WTC11 (cell line): ENCODE measurements at regions not wholly inside any gene's neighbourhood (a gene's known extent, or its start where the extent isn't known, plus 50 kb on each side); places are given as distances from the start of the nearest gene placed in this dataset.
A peak's percentile ranks its signal among the peaks of the same experiment; 100 is the strongest.
"Not testable (repeated sequence)": the region's sequence is repeated elsewhere in the genome, so short reads cannot be mapped to it uniquely, and the experiment has no call there.

Experiments used
- ATAC-seq: fragments of 200-7000 bp; cut with Tn5 transposase; 2 replicates; pipeline ENCODE4 v1.10.0; 2021; ENCODE audit warnings: mild to moderate bottlenecking, moderate library complexity
- CTCF ChIA-PET: fragments of 300-600 bp; sonication (Branson Sonifier 250); formaldehyde crosslinking; loops from one replicate; lab custom pipeline; 2021; ENCODE audit warnings: antibody characterized with exemption; lab: Charles Lee
- POLR2A ChIA-PET: fragments of 350-600 bp; sonication (Branson Sonifier 250); formaldehyde crosslinking; loops from one replicate; lab custom pipeline; 2021; ENCODE audit warnings: antibody characterized with exemption; lab: Charles Lee
- DNase-seq: peaks from one replicate; pipeline ENCODE4 v3.0.0; 2021; ENCODE audit warnings: low spot score
- H3K27ac Mint-ChIP-seq: 2 replicates; pipeline ENCODE4 v1.8.0; 2021; ENCODE audit warnings: mixed read lengths
- H3K27me3 Mint-ChIP-seq: 2 replicates; pipeline ENCODE4 v1.8.0; 2021; ENCODE audit warnings: low read depth, mild to moderate bottlenecking, moderate library complexity, mixed read lengths
- H3K36me3 Mint-ChIP-seq: 2 replicates; pipeline ENCODE4 v1.8.0; 2021; ENCODE audit warnings: mixed read lengths
- H3K4me1 Mint-ChIP-seq: 2 replicates; pipeline ENCODE4 v1.8.0; 2022; ENCODE audit warnings: mixed read lengths
- H3K4me3 Mint-ChIP-seq: 2 replicates; pipeline ENCODE4 v1.8.0; 2021; ENCODE audit warnings: mild to moderate bottlenecking, moderate library complexity, mixed read lengths
- H3K9me3 Mint-ChIP-seq: 2 replicates; pipeline ENCODE4 v1.8.0; 2021; ENCODE audit warnings: mixed read lengths
- CREB1 ChIP-seq: sonication (generic); formaldehyde crosslinking; IDR thresholded peaks from 2 replicates; pipeline ENCODE4 v1.8.0; 2023; ENCODE audit warnings: mild to moderate bottlenecking, missing genetic modification reagents
- EMX1 ChIP-seq: fragments of 250-450 bp; sonication (Bioruptor Pico); IDR thresholded peaks from 2 replicates; pipeline ENCODE4 v1.8.0; 2021; ENCODE audit warnings: mild to moderate bottlenecking
- ESRRA ChIP-seq: sonication (generic); formaldehyde crosslinking; IDR thresholded peaks from 2 replicates; pipeline ENCODE4 v1.8.1; 2022; ENCODE audit warnings: mild to moderate bottlenecking, missing genetic modification reagents, borderline replicate concordance
- ETV6 ChIP-seq: sonication (generic); formaldehyde crosslinking; IDR thresholded peaks from 2 replicates; pipeline ENCODE4 v1.8.1; 2022; ENCODE audit warnings: mild to moderate bottlenecking, missing genetic modification reagents
- FOXJ3 ChIP-seq: sonication (generic); formaldehyde crosslinking; IDR thresholded peaks from 2 replicates; pipeline ENCODE4 v1.9.0; 2021; ENCODE audit warnings: missing genetic modification reagents, mild to moderate bottlenecking, borderline replicate concordance
- GABPB1 ChIP-seq: sonication (generic); formaldehyde crosslinking; IDR thresholded peaks from 2 replicates; pipeline ENCODE4 v1.8.1; 2023; ENCODE audit warnings: mild to moderate bottlenecking, missing genetic modification reagents
- HMGA2 ChIP-seq: fragments of 250-450 bp; sonication (Bioruptor Pico); IDR thresholded peaks from 2 replicates; pipeline ENCODE4 v1.4.0; 2021; ENCODE audit warnings: mild to moderate bottlenecking, moderate library complexity
- NFYB ChIP-seq: sonication (generic); formaldehyde crosslinking; conservative IDR thresholded peaks from 2 replicates; pipeline ENCODE4 v1.8.0; 2022; ENCODE audit warnings: low read depth, missing genetic modification reagents
- SMAD4 ChIP-seq: sonication (generic); formaldehyde crosslinking; IDR thresholded peaks from 2 replicates; pipeline ENCODE4 v1.8.0; 2022; ENCODE audit warnings: mild to moderate bottlenecking, missing genetic modification reagents
- SP1 ChIP-seq: sonication (generic); formaldehyde crosslinking; conservative IDR thresholded peaks from 2 replicates; pipeline ENCODE4 v1.8.1; 2022; ENCODE audit warnings: missing genetic modification reagents
- TP53 ChIP-seq: sonication (generic); formaldehyde crosslinking; IDR thresholded peaks from 2 replicates; pipeline ENCODE4 v1.8.1; 2023; ENCODE audit warnings: mild to moderate bottlenecking, missing genetic modification reagents
- ZNF232 ChIP-seq: sonication (generic); formaldehyde crosslinking; IDR thresholded peaks from 2 replicates; pipeline ENCODE4 v1.8.0; 2022; ENCODE audit warnings: mild to moderate bottlenecking, missing genetic modification reagents
- ZNF396 ChIP-seq: fragments of 250-450 bp; sonication (Bioruptor Pico); IDR thresholded peaks from 2 replicates; pipeline ENCODE4 v1.8.0; 2021; ENCODE audit warnings: mild to moderate bottlenecking, moderate library complexity, borderline replicate concordance
- ZNF423 ChIP-seq: fragments of 250-450 bp; sonication (Bioruptor Pico); IDR thresholded peaks from 2 replicates; pipeline ENCODE4 v2.1.2; 2022; ENCODE audit warnings: mild to moderate bottlenecking, moderate library complexity
- TF ChIP-seq, protein P1 (sequence below): sonication (generic); formaldehyde crosslinking; IDR thresholded peaks from 2 replicates; pipeline ENCODE4 v1.8.1; 2023; ENCODE audit warnings: mild to moderate bottlenecking, missing genetic modification reagents, moderate library complexity
- TF ChIP-seq, protein P2 (sequence below): sonication (generic); formaldehyde crosslinking; IDR thresholded peaks from 2 replicates; pipeline ENCODE4 v1.8.0; 2022; ENCODE audit warnings: mild to moderate bottlenecking, missing genetic modification reagents
- TF ChIP-seq, protein P3 (sequence below): sonication (generic); formaldehyde crosslinking; IDR thresholded peaks from 2 replicates; pipeline ENCODE4 v1.8.1; 2022; ENCODE audit warnings: low read depth, missing genetic modification reagents, borderline replicate concordance
- TF ChIP-seq, protein P4 (sequence below): fragments of 250-450 bp; sonication (Bioruptor Pico); IDR thresholded peaks from 2 replicates; pipeline ENCODE4 v1.9.0; 2021; ENCODE audit warnings: mild to moderate bottlenecking
- TF ChIP-seq, protein P5 (sequence below): fragments of 250-450 bp; sonication (Bioruptor Pico); conservative IDR thresholded peaks from 2 replicates; pipeline ENCODE4 v1.9.0; 2021; ENCODE audit warnings: mild to moderate bottlenecking
- TF ChIP-seq, protein P6 (sequence below): fragments of 250-450 bp; sonication (Bioruptor Pico); IDR thresholded peaks from 2 replicates; pipeline ENCODE4 v2.1.2; 2022; ENCODE audit warnings: mild to moderate bottlenecking, moderate library complexity

DNA sequence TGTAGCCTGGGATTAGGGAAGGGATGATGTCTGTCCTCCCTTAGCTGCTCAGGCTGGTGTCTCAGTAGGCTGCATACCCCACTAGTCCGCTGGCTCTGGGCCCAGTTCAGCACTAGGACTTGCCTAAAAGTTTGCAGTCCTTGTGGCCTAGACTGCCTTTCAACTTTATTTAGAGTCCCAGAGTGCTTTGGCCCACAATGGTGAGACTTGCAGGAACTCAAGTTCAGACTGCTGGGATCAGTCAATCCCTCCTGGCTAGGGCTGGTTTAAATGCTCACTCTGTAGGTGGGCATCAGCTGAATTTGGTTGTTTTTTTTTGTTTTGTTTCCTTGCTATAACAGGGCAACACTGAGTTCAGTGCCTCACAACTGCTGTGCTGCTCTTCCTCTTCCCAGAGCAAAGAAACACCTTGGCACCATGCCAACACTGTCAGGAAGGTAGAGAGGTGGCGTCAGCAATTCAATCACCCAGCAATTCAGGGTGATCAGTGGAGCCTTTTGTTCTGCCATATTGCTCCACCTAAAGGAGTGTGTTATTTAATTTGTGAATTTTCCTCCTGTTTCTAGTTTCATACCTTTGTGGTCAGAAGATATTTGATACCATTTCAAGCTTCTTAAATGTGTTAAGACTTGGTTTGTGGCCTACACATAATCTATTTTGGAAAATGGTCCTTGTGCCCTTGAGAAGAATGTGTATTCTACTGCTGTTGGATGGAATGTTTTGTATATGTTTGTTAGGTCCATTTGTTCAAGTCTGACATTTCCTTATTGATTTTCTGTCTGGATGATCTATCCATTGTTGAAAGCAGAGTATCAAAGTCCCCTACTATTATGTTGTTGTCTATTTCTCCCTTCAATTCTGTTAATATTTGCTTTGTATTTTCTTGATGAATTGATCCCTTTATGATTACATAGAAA lies 284.0 kb upstream of the PMFBP1 start:
- H3K4me3 Mint-ChIP-seq, result no peak overlapping the region
- H3K27ac Mint-ChIP-seq, result no peak overlapping the region
- TF ChIP-seq HMGA2 (CRISPR knock-in tag), result no peak
- TF ChIP-seq, protein P1, sequence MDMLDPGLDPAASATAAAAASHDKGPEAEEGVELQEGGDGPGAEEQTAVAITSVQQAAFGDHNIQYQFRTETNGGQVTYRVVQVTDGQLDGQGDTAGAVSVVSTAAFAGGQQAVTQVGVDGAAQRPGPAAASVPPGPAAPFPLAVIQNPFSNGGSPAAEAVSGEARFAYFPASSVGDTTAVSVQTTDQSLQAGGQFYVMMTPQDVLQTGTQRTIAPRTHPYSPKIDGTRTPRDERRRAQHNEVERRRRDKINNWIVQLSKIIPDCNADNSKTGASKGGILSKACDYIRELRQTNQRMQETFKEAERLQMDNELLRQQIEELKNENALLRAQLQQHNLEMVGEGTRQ (CRISPR knock-in tag), result no peak
- ChIA-PET CTCF (interaction anchor here (3.0 kb wide), 1 partner anchor 11 kb away, joined by 10 read pairs; no protein-coding TSS in a partner anchor), POLR2A (no interaction called here)
- DNase-seq (no peak), ATAC-seq (peak; percentile 39; the same call in 1 of the 2 replicates)
- H3K9me3 Mint-ChIP-seq, result peaks cover 66% of the 10 kb centered on the region
- no peaks in the 10 kb centered on the region; the same call in 1 of the 2 replicates for H3K27me3 Mint-ChIP-seq
- H3K36me3 Mint-ChIP-seq, result peaks cover 40% of the 10 kb centered on the region
- H3K4me1 Mint-ChIP-seq, result peaks cover 8% of the 10 kb centered on the region; the same call in 1 of the 2 replicates

DNA sequence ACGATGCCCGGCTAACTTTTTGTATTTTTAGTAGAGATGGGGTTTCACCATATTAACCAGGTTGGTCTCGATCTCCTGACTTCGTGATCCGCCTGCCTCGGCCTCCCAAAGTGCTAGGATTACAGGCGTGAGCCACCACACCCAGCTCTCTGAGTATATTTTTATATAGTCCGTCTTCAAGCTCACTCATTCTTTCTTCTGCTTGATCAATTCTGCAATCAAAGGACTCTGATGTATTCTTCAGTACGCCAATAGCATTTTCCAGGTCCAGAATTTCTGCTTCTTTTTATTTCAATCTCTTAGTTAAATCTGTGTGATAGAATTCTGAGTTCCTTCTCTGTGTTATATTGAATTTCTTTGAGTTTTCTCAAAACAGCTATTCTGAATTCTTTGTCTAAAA lies 281.9 kb upstream of the PMFBP1 start:
- ATAC-seq, DNase-seq, CTCF ChIA-PET, H3K4me1 Mint-ChIP-seq, POLR2A ChIA-PET, H3K27me3 Mint-ChIP-seq, H3K4me3 Mint-ChIP-seq, H3K27ac Mint-ChIP-seq: not testable (repeated sequence)
- Mint-ChIP-seq H3K36me3 (peaks cover 39% of the 10 kb centered on the region), H3K9me3 (peaks cover 80% of the 10 kb centered on the region)

DNA sequence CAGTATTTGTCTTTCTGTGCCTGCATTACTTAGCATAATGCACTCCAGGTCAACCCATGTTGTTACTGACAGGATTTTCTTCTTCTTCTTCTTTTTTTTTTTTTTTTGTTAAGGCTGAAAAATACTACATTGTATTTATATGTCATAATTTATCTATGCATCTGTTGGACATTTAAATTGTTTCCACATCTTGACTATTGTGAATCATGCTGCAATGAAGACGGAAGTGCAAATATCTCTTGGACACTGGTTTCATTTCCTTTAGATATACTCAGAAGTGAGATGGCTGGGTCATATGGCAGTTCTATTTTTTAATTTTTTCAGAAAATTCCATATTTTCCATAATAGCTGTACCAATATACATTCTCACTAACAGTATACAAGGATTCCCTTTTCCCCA lies 272.7 kb upstream of the PMFBP1 start:
- Mint-ChIP-seq H3K27ac (no peak overlapping the region), H3K9me3 (peaks cover 45% of the 10 kb centered on the region), H3K36me3 (peaks cover 17% of the 10 kb centered on the region), H3K4me1 (no peaks in the 10 kb centered on the region), H3K27me3 (no peaks in the 10 kb centered on the region), H3K4me3 (no peak overlapping the region)
- POLR2A ChIA-PET, result no interaction called here
- CTCF ChIA-PET, result no interaction called here
- TF ChIP-seq, protein P2, sequence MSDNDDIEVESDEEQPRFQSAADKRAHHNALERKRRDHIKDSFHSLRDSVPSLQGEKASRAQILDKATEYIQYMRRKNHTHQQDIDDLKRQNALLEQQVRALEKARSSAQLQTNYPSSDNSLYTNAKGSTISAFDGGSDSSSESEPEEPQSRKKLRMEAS (CRISPR knock-in tag), result no peak
- TF ChIP-seq ZNF423 (no peak), CREB1 (CRISPR knock-in tag) (no peak), ZNF232 (CRISPR knock-in tag) (no peak), GABPB1 (CRISPR knock-in tag) (no peak), SMAD4 (CRISPR knock-in tag) (no peak), FOXJ3 (CRISPR knock-in tag) (no peak), ETV6 (CRISPR knock-in tag) (no peak), ESRRA (CRISPR knock-in tag) (no peak), NFYB (CRISPR knock-in tag) (no peak), ZNF396 (CRISPR knock-in tag) (no peak), EMX1 (CRISPR knock-in tag) (no peak), HMGA2 (CRISPR knock-in tag) (no peak), SP1 (CRISPR knock-in tag) (no peak), TP53 (CRISPR knock-in tag) (no peak)
- TF ChIP-seq, protein P3, sequence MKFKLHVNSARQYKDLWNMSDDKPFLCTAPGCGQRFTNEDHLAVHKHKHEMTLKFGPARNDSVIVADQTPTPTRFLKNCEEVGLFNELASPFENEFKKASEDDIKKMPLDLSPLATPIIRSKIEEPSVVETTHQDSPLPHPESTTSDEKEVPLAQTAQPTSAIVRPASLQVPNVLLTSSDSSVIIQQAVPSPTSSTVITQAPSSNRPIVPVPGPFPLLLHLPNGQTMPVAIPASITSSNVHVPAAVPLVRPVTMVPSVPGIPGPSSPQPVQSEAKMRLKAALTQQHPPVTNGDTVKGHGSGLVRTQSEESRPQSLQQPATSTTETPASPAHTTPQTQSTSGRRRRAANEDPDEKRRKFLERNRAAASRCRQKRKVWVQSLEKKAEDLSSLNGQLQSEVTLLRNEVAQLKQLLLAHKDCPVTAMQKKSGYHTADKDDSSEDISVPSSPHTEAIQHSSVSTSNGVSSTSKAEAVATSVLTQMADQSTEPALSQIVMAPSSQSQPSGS, result no peak
- TF ChIP-seq, protein P4, sequence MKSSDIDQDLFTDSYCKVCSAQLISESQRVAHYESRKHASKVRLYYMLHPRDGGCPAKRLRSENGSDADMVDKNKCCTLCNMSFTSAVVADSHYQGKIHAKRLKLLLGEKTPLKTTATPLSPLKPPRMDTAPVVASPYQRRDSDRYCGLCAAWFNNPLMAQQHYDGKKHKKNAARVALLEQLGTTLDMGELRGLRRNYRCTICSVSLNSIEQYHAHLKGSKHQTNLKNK (CRISPR knock-in tag), result no peak
- TF ChIP-seq, protein P5, sequence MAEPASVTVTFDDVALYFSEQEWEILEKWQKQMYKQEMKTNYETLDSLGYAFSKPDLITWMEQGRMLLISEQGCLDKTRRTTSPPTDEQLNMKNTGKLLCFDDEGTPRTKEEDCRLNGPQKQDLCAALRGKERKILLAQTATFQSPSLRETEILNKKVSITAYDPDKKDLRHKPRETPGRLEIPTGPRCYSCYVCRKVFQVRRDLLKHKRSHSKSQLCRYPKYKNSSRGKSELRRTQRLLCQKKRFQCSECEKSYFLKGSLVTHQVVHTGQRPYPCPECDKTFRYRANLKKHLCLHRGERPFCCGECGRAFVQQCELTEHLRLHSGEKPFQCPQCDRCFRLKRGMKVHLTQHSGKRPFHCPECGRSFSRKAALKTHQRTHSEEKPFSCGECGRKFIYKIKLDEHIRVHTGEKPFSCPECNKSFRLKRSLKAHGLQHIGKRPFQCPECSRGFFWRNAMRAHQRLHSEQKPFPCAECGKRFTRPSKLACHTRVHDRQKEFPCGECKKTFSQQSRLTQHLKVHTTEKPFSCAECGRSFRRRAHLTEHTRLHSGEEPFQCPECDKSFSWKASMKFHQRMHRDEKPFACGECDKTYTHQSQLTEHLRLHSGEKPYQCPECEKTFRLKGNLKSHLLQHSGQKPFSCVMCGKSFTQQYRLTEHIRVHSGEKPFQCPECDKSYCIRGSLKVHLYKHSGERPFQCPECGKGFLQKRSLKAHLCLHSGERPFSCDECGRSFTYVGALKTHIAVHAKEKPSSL (CRISPR knock-in tag), result no peak
- TF ChIP-seq, protein P6, sequence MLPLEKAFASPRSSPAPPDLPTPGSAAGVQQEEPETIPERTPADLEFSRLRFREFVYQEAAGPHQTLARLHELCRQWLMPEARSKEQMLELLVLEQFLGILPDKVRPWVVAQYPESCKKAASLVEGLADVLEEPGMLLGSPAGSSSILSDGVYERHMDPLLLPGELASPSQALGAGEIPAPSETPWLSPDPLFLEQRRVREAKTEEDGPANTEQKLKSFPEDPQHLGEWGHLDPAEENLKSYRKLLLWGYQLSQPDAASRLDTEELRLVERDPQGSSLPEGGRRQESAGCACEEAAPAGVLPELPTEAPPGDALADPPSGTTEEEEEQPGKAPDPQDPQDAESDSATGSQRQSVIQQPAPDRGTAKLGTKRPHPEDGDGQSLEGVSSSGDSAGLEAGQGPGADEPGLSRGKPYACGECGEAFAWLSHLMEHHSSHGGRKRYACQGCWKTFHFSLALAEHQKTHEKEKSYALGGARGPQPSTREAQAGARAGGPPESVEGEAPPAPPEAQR, result no peak
- ATAC-seq, result no peak
- no peak for DNase-seq
